ENCODE measurements at regions not wholly inside any gene's neighbourhood (a gene's known extent, or its start where the extent isn't known, plus 50 kb on each side); places are given as distances from the start of the nearest gene placed in this dataset.

DNA sequence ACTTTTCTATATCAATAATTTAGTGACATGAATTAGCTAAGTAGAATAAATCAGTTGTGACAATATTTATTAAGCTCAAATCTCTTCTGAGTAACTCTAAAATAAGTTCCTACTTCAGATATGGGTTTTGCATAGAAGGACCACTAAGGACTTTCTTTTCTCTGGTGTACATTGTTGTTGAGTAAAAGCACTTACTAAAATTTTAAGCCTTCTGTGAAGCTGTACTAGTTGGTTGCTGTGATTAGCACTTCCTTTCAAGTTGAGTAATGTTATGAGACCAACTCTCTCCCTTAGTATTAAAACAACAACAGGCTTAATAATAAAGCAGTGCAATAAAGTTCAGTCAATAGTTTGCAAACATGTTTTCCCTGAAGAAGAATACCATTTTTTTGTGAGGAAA, 667.4 kb upstream of the NDST4 start:
- Histone ChIP-seq H3K4me1 (no peaks in the 10 kb centered on the region), H3K4me3 (no peak overlapping the region), H3K9me3 (no peaks in the 10 kb centered on the region), H3K27ac (no peak overlapping the region), H3K36me3 (no peaks in the 10 kb centered on the region), H3K27me3 (no peaks in the 10 kb centered on the region)
- TF ChIP-seq, protein P1, sequence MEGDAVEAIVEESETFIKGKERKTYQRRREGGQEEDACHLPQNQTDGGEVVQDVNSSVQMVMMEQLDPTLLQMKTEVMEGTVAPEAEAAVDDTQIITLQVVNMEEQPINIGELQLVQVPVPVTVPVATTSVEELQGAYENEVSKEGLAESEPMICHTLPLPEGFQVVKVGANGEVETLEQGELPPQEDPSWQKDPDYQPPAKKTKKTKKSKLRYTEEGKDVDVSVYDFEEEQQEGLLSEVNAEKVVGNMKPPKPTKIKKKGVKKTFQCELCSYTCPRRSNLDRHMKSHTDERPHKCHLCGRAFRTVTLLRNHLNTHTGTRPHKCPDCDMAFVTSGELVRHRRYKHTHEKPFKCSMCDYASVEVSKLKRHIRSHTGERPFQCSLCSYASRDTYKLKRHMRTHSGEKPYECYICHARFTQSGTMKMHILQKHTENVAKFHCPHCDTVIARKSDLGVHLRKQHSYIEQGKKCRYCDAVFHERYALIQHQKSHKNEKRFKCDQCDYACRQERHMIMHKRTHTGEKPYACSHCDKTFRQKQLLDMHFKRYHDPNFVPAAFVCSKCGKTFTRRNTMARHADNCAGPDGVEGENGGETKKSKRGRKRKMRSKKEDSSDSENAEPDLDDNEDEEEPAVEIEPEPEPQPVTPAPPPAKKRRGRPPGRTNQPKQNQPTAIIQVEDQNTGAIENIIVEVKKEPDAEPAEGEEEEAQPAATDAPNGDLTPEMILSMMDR (IDR thresholded peaks at IDR 0.05): no peak
- no peak for DNase-seq (ENCODE audit: low spot score)

DNA sequence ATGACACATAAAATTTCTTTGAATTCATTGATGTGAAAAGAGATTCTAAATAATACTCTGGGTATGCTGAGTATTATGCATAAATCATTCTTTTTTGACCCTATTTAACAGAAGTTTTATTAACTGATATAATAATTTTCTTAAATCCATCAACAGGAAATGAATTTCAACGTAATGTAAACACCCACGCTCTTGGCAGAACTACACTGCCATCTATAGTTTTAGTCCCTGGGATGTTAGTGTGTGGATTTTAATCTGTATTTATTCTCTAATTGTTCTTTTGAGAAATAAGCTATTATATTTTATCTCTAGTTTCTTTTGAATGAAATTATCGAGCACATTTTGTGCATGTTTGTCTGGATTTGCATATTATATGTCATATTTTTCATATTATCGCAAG, 666.8 kb upstream of the NDST4 start:
- Histone ChIP-seq H3K4me3 (no peak overlapping the region), H3K36me3 (no peaks in the 10 kb centered on the region), H3K27ac (no peak overlapping the region), H3K4me1 (no peaks in the 10 kb centered on the region), H3K27me3 (no peaks in the 10 kb centered on the region), H3K9me3 (no peaks in the 10 kb centered on the region)
- TF ChIP-seq, protein P1 (IDR thresholded peaks at IDR 0.05): no peak
- no peak for DNase-seq (ENCODE audit: low spot score)

DNA sequence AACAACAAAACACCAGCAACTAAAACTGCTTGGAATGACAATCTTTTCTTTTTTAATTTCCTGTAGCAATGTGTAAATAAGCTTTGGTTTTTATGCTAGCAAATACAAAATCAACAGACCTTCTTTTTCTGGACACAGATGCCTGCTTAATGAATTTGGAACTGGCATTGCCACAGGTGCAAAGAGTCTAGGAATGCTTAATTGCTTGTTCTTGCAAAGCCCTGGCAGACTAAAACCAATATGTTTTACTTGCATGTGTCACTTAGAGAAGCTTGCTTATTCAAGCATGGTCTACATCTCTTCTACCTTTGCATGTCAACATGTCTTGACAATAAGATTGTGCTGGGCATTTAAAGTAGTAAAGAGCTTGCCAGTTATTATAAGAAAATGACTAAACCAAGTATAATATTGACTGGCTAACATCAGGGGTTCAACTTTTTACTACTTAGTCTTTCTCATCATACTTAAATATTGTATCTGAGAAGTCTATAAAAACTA, 656.7 kb upstream of the NDST4 start:
- H3K4me1 ChIP-seq: no peaks in the 10 kb centered on the region
- no peak for DNase-seq (ENCODE audit: low spot score)
- H3K36me3 ChIP-seq: no peaks in the 10 kb centered on the region
- no peaks in the 10 kb centered on the region for H3K9me3 ChIP-seq
- no peak overlapping the region for H3K27ac ChIP-seq
- H3K27me3 ChIP-seq: no peaks in the 10 kb centered on the region
- TF ChIP-seq, protein P1 (IDR thresholded peaks at IDR 0.05): no peak
- H3K4me3 ChIP-seq: no peak overlapping the region

DNA sequence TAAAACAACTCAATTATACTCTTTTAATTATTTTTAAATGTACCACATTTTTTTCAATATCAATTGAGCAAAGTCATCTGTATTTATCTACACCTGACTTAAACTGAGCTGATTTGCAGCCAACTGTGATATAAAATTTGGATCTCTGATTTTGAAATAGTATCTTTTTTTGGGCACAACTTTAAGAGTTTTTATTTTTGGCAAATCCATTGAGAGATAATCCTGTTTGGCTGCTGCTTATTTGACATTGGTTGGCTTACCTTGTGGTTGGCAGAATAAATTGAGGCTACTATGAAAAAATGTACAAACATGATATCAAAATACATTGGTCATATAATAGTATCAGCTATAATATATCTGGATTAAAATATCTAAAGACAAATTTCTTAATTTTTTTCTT, 656.0 kb upstream of the NDST4 start:
- H3K9me3 ChIP-seq: no peaks in the 10 kb centered on the region
- H3K36me3 ChIP-seq: no peaks in the 10 kb centered on the region
- no peaks in the 10 kb centered on the region for H3K4me1 ChIP-seq
- no peak overlapping the region for H3K4me3 ChIP-seq
- no peaks in the 10 kb centered on the region for H3K27me3 ChIP-seq
- DNase-seq (ENCODE audit: low spot score): no peak
- TF ChIP-seq, protein P1 (IDR thresholded peaks at IDR 0.05): no peak
- no peak overlapping the region for H3K27ac ChIP-seq

DNA sequence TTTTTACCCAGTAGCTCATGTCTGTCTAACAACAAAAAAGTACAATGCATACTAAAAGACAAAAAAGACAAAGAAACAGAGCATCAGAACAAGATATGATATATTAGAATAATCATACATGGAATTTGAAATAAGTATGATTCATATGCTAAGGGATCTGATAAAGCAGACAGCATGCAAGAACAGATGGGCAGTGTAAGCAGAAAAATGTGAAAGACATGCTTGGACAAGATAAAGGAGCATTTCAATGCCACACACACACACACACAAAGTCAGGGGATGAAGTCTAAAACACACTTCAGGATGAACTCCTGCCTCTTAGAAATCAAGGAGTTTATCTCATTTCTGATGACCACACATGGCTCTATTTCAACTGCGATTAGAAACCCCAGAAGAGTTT, 649.6 kb upstream of the NDST4 start:
- DNase-seq (ENCODE audit: low spot score): no peak
- Histone ChIP-seq H3K4me3 (no peak overlapping the region), H3K9me3 (peaks cover 0 to 5% of the 10 kb centered on the region in 2 donors), H3K27me3 (no peaks in the 10 kb centered on the region), H3K36me3 (no peaks in the 10 kb centered on the region), H3K4me1 (no peaks in the 10 kb centered on the region), H3K27ac (no peak overlapping the region)
- TF ChIP-seq, protein P1 (IDR thresholded peaks at IDR 0.05): no peak

DNA sequence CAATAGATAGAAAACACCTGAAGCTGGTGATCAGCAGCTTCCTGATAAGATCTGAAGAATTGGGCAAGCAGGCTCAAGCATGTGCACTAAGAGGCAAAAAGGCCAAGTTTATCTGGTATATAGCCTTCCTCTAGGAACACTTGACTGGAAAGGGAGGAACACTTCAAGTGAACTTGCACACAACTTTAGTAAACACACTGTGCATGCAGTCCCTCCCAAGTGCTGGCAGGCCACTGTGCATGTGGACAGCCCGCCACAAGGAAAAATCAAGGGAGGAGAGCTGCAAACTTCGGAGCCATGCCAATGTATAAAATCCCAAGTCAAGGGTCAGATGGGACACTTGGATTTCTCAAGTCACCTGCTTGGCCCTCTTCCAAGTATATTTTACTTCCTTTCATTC, 645.8 kb upstream of the NDST4 start:
- no peaks in the 10 kb centered on the region for H3K27me3 ChIP-seq
- no peaks in the 10 kb centered on the region for H3K4me1 ChIP-seq
- TF ChIP-seq, protein P1 (IDR thresholded peaks at IDR 0.05): no peak
- no peaks in the 10 kb centered on the region for H3K36me3 ChIP-seq
- peaks cover 0 to 5% of the 10 kb centered on the region in 2 donors for H3K9me3 ChIP-seq
- DNase-seq (ENCODE audit: low spot score): no peak
- H3K4me3 ChIP-seq: no peak overlapping the region
- no peak overlapping the region for H3K27ac ChIP-seq

Measured in right atrium auricular region (tissue), 2 donors.